Panc1 (cell line): ENCODE measurements at regions not wholly inside any gene's neighbourhood (a gene's known extent, or its start where the extent isn't known, plus 50 kb on each side); places are given as distances from the start of the nearest gene placed in this dataset.

ENCODE experiments used
- ATAC-seq: fragments of 200-7000 bp; cut with Tn5 transposase; 2 replicates; pipeline ENCODE4 v1.9.1; 2020; ENCODE audit warnings: mild to moderate bottlenecking, moderate library complexity
- BruUV-seq: library from RNA; stranded (reverse); fragments of 400-500 nt; replicated peaks from 2 replicates; lab custom pipeline; 2021; lab: Mats Ljungman, UMichigan
- CTCF ChIA-PET: fragments of 300-600 bp; sonication (Branson Sonifier 250); formaldehyde crosslinking; loops from one replicate; lab custom pipeline; 2022; ENCODE audit warnings: antibody characterized with exemption; lab: Charles Lee
- POLR2A ChIA-PET: fragments of 300-600 bp; sonication (Branson Sonifier 250); formaldehyde crosslinking; loops from one replicate; lab custom pipeline; 2022; ENCODE audit warnings: antibody characterized with exemption; lab: Charles Lee
- DNase-seq: peaks from one replicate; pipeline ENCODE4 v3.0.0-alpha.2; 2010; ENCODE audit warnings: low read depth, low spot score
- H3K27ac ChIP-seq: 2 replicates; pipeline ENCODE4 v1.5.1; 2011; ENCODE audit warnings: mild to moderate bottlenecking, low read length, inconsistent platforms
- H3K27me3 ChIP-seq: fragments of 200-500 bp; sonication (Bioruptor generic); 2 replicates; pipeline ENCODE4 v1.6.0; 2014; ENCODE audit warnings: low read length, inconsistent platforms; ENCODE audit not compliant: control insufficient read depth, insufficient read depth
- H3K36me3 ChIP-seq: fragments of 200-500 bp; sonication (Bioruptor generic); 2 replicates; pipeline ENCODE4 v1.5.1; 2014; ENCODE audit warnings: inconsistent platforms, mild to moderate bottlenecking, low read length, moderate library complexity; ENCODE audit not compliant: control insufficient read depth, insufficient read depth
- H3K4me1 ChIP-seq: 2 replicates; pipeline ENCODE4 v1.5.1; 2011; ENCODE audit warnings: inconsistent platforms, mild to moderate bottlenecking, low read length, moderate library complexity; ENCODE audit not compliant: control insufficient read depth, insufficient read depth
- H3K4me3 ChIP-seq, 2 experiments: 2 replicates each; pipeline ENCODE4 v1.5.1; 2011 to 2012; ENCODE audit warnings: low read depth in 2 of 2, low read length in 2 of 2, mild to moderate bottlenecking in 2 of 2, inconsistent platforms in 1 of 2, moderate library complexity in 1 of 2
- H3K9me3 ChIP-seq: fragments of 200-500 bp; sonication (Bioruptor generic); 2 replicates; pipeline ENCODE4 v1.5.1; 2014; ENCODE audit warnings: low read depth, mild to moderate bottlenecking, inconsistent platforms, low read length, moderate library complexity; ENCODE audit not compliant: control insufficient read depth, insufficient read depth
- POLR2AphosphoS5 ChIP-seq: IDR thresholded peaks from 2 replicates; pipeline ENCODE4 v1.6.1; 2012; ENCODE audit warnings: mild to moderate bottlenecking, low read depth, low read length, moderate library complexity
- SIN3A ChIP-seq: IDR thresholded peaks from 2 replicates; pipeline ENCODE4 v1.6.1; 2012; ENCODE audit warnings: low read depth, mild to moderate bottlenecking, low read length, moderate library complexity, borderline replicate concordance; ENCODE audit not compliant: insufficient read depth
- TCF7L2 ChIP-seq: IDR thresholded peaks from 2 replicates; pipeline ENCODE4 v1.6.1; 2011; ENCODE audit warnings: mild to moderate bottlenecking, low read depth, low read length, inconsistent platforms
- in situ Hi-C: cut with HindIII; loops from 2 replicates; pipeline ENCODE4 v1.10.0; 2016; ENCODE audit warnings: low sequenced_read_pairs, low pct_unique_long_range_greater_than_20kb
- intact Hi-C: fragments of 100-400 bp; cut with micrococcal nuclease; formaldehyde crosslinking; loops from one replicate; pipeline ENCODE4 v1.10.0; 2022; ENCODE audit not compliant: unreplicated experiment
- TF ChIP-seq, protein P1 (sequence below), 2 experiments: IDR thresholded peaks; 2 replicates each; pipeline ENCODE4 v1.6.1; 2011 to 2012; ENCODE audit warnings: low read depth in 2 of 2, control low read depth in 1 of 2, low read length in 1 of 2, mild to moderate bottlenecking in 1 of 2, moderate library complexity in 1 of 2; ENCODE audit not compliant: insufficient read depth in 1 of 2
- TF ChIP-seq, protein P2 (sequence below): fragments of 450-650 bp; IDR thresholded peaks from 2 replicates; pipeline ENCODE4 v1.5.1; 2017; ENCODE audit warnings: mild to moderate bottlenecking

GRCh38 chr9:78468974-78469576, 172.2 kb downstream of the PSAT1 start:
- TF ChIP-seq TCF7L2: no peak
- no peak for TF ChIP-seq SIN3A
- TF ChIP-seq, protein P1, sequence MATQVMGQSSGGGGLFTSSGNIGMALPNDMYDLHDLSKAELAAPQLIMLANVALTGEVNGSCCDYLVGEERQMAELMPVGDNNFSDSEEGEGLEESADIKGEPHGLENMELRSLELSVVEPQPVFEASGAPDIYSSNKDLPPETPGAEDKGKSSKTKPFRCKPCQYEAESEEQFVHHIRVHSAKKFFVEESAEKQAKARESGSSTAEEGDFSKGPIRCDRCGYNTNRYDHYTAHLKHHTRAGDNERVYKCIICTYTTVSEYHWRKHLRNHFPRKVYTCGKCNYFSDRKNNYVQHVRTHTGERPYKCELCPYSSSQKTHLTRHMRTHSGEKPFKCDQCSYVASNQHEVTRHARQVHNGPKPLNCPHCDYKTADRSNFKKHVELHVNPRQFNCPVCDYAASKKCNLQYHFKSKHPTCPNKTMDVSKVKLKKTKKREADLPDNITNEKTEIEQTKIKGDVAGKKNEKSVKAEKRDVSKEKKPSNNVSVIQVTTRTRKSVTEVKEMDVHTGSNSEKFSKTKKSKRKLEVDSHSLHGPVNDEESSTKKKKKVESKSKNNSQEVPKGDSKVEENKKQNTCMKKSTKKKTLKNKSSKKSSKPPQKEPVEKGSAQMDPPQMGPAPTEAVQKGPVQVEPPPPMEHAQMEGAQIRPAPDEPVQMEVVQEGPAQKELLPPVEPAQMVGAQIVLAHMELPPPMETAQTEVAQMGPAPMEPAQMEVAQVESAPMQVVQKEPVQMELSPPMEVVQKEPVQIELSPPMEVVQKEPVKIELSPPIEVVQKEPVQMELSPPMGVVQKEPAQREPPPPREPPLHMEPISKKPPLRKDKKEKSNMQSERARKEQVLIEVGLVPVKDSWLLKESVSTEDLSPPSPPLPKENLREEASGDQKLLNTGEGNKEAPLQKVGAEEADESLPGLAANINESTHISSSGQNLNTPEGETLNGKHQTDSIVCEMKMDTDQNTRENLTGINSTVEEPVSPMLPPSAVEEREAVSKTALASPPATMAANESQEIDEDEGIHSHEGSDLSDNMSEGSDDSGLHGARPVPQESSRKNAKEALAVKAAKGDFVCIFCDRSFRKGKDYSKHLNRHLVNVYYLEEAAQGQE (IDR thresholded peaks at IDR 0.05; ENCODE audit: insufficient read depth in 1 of 2, low read depth in 2 of 2, low read length in 1 of 2): no peak
- TF ChIP-seq, protein P2, sequence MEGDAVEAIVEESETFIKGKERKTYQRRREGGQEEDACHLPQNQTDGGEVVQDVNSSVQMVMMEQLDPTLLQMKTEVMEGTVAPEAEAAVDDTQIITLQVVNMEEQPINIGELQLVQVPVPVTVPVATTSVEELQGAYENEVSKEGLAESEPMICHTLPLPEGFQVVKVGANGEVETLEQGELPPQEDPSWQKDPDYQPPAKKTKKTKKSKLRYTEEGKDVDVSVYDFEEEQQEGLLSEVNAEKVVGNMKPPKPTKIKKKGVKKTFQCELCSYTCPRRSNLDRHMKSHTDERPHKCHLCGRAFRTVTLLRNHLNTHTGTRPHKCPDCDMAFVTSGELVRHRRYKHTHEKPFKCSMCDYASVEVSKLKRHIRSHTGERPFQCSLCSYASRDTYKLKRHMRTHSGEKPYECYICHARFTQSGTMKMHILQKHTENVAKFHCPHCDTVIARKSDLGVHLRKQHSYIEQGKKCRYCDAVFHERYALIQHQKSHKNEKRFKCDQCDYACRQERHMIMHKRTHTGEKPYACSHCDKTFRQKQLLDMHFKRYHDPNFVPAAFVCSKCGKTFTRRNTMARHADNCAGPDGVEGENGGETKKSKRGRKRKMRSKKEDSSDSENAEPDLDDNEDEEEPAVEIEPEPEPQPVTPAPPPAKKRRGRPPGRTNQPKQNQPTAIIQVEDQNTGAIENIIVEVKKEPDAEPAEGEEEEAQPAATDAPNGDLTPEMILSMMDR: no peak
- no peak for TF ChIP-seq POLR2AphosphoS5
- ATAC-seq: no peak
- ChIA-PET CTCF (no interaction called here), POLR2A (no interaction called here)
- Histone ChIP-seq H3K4me1 (no peaks in the 10 kb centered on the region), H3K4me3 (no peak overlapping the region), H3K36me3 (no peaks in the 10 kb centered on the region), H3K9me3 (no peaks in the 10 kb centered on the region), H3K27me3 (no peaks in the 10 kb centered on the region), H3K27ac (no peak overlapping the region)
- BruUV-seq: no TSS peak
- intact Hi-C loops (no loop called here), in situ Hi-C loops (no loop called here)
- no peak for DNase-seq

GRCh38 chr9:78470216-78470615, 173.3 kb downstream of the PSAT1 start:
- in situ Hi-C loops: no loop called here
- H3K4me3 ChIP-seq: no peak overlapping the region
- no peaks in the 10 kb centered on the region for H3K27me3 ChIP-seq
- POLR2A ChIA-PET: no interaction called here
- no peaks in the 10 kb centered on the region for H3K9me3 ChIP-seq
- no TSS peak for BruUV-seq
- H3K36me3 ChIP-seq: no peaks in the 10 kb centered on the region
- H3K27ac ChIP-seq: no peak overlapping the region
- intact Hi-C loops: no loop called here
- CTCF ChIA-PET: no interaction called here
- no peak for ATAC-seq
- DNase-seq: no peak
- no peaks in the 10 kb centered on the region for H3K4me1 ChIP-seq
- no peak for TF ChIP-seq TCF7L2
- TF ChIP-seq, protein P2: no peak
- no peak for TF ChIP-seq POLR2AphosphoS5
- TF ChIP-seq, protein P1 (IDR thresholded peaks at IDR 0.05; ENCODE audit: insufficient read depth in 1 of 2, low read depth in 2 of 2, low read length in 1 of 2): no peak
- no peak for TF ChIP-seq SIN3A
